ENCODE measurements at regions not wholly inside any gene's neighbourhood (a gene's known extent, or its start where the extent isn't known, plus 50 kb on each side); places are given as distances from the start of the nearest gene placed in this dataset.
"Not testable (repeated sequence)": the region's sequence is repeated elsewhere in the genome, so short reads cannot be mapped to it uniquely, and the experiment has no call there.

GRCh38 chr1:30000266-30000665 is 723.1 kb downstream of the MATN1 start:
- in situ Hi-C loops (cut with HindIII; ENCODE audit: low pct_unique_long_range_greater_than_20kb, low sequenced_read_pairs), result no loop called here
- no peak for TF ChIP-seq JUND (IDR thresholded peaks at IDR 0.05; ENCODE audit: low read depth)

DNA sequence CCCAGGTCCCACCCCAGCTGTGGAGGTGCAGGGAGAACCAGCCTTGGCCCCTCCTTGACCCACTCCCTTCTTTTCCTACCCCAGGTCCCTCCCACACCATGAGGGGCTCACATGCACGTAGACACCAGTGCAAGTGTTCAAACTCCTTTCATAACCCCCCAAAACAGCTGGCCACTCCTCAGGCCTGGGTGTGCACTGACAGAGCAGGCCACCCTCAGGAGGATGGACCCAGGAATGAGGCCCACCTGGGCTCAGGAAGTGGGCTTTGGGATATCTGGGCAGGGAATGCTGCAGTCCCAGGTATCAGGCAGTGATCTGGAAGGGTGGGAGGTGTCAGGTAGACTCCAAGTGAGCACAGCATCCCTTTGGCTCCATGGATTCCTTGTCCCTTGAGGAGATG is 723.8 kb downstream of the MATN1 start:
- in situ Hi-C loops (cut with HindIII; ENCODE audit: low pct_unique_long_range_greater_than_20kb, low sequenced_read_pairs), result no loop called here
- no peak for TF ChIP-seq JUND (IDR thresholded peaks at IDR 0.05; ENCODE audit: low read depth)
- DNase-seq (ENCODE audit: low read depth in 1 of 2, low spot score in 1 of 2), result no peak

More at GRCh38 chr1:30000266-30000665, 723.1 kb downstream of the MATN1 start:
- DNase-seq (ENCODE audit: low read depth in 1 of 2, low spot score in 1 of 2), result no peak

DNA sequence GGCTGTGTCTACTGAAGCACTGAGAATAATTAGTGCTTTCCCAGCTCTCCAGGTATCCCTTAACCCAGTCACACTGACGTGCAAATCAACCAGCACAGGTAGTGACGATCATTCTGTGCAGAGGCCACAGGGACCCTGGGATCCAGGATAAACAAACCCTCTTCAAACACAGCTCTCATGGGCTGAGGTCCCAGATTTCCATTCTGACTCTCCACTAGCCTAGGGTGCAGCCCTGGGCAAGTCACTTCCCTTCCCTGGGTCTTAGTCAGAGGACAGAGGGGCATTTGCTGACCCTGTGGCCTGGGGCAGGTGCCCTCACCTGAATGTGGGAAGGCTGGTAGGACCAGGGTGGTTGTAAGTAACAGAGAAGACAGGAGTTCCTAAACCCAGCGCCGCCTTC is 724.7 kb downstream of the MATN1 start:
- DNase-seq (ENCODE audit: low read depth in 1 of 2, low spot score in 1 of 2), result no peak
- in situ Hi-C loops (cut with HindIII; ENCODE audit: low pct_unique_long_range_greater_than_20kb, low sequenced_read_pairs), result no loop called here
- TF ChIP-seq JUND (IDR thresholded peaks at IDR 0.05; ENCODE audit: low read depth), result no peak

- in situ Hi-C loops (cut with HindIII; ENCODE audit: low pct_unique_long_range_greater_than_20kb, low sequenced_read_pairs); DNase-seq (ENCODE audit: low read depth in 1 of 2, low spot score in 1 of 2): not testable (repeated sequence)
Measured at GRCh38 chr1:29997818-29998217, 725.6 kb downstream of the MATN1 start.

DNA sequence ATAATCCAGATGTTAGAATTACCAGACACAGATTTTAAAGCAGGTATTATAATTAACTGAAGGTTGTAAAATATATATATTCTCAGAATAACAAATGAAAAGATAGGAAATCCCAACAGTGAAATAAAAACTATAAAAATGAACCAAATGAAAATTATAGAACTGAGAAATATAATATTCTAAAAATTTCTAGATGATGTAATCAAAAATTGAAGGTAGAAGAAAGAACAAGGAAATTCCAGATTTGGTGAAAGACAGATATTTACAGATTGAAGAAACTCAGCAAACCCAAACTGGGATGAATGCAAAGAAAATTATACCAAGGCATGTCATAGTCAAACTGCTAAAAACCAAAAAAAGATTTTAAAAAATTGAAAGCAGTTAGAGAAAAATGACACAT is 729.4 kb downstream of the MATN1 start:
- no peak for DNase-seq (ENCODE audit: low read depth in 1 of 2, low spot score in 1 of 2)
- no peak for TF ChIP-seq JUND (IDR thresholded peaks at IDR 0.05; ENCODE audit: low read depth)
- in situ Hi-C loops (cut with HindIII; ENCODE audit: low pct_unique_long_range_greater_than_20kb, low sequenced_read_pairs), result no loop called here

DNA sequence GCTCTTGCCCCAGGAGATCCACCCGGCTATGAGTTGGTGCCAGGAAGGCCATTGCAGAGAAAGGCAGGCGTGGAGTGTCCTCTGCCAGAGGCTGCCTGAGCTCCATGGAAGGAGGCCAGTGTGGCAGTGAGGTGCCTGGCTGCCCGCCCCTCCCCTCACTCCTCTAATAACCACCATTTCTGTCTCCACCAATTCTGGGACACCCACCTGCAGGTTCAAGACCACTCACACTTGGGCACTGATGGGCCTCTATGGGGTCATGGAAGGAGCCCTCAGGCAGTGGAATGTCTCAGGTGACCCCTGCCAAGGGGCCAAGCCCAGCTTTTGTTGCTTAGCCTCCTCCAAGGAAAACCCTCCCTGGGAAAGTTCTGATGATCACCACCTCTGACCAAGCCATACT is 731.6 kb downstream of the MATN1 start:
- no peak for TF ChIP-seq JUND (IDR thresholded peaks at IDR 0.05; ENCODE audit: low read depth)
- in situ Hi-C loops (cut with HindIII; ENCODE audit: low pct_unique_long_range_greater_than_20kb, low sequenced_read_pairs), result no loop called here
- DNase-seq (ENCODE audit: low read depth in 1 of 2, low spot score in 1 of 2), result no peak

- DNase-seq (ENCODE audit: low read depth in 1 of 2, low spot score in 1 of 2), result no peak
- no peak for TF ChIP-seq JUND (IDR thresholded peaks at IDR 0.05; ENCODE audit: low read depth)
- in situ Hi-C loops (cut with HindIII; ENCODE audit: low pct_unique_long_range_greater_than_20kb, low sequenced_read_pairs), result no loop called here
Measured at GRCh38 chr1:29991025-29991424, 732.4 kb downstream of the MATN1 start.

GRCh38 chr1:29990304-29990703 is 733.1 kb downstream of the MATN1 start:
- no peak for DNase-seq (ENCODE audit: low read depth in 1 of 2, low spot score in 1 of 2)
- in situ Hi-C loops (cut with HindIII; ENCODE audit: low pct_unique_long_range_greater_than_20kb, low sequenced_read_pairs), result no loop called here
- TF ChIP-seq JUND (IDR thresholded peaks at IDR 0.05; ENCODE audit: low read depth), result no peak

DNA sequence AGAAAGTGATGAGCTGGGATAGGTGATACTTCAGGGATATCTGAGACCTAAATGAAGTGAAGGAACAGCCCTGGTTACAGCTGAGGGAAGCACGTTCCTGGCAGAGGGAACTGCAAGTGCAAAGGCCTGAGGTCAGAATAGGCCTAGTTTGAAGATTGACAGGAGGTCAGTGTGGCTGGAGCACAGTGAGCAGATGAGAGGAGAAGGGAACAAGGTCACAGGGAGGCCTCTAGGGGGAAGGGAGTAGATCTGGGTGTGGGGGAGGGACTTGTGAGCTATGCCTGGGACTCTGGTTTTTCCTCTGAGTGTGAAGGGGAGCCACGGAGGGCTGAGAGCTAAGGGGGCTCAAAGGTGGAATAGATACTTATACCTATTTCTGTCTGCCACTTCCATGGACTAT is 736.4 kb downstream of the MATN1 start:
- in situ Hi-C loops (cut with HindIII; ENCODE audit: low pct_unique_long_range_greater_than_20kb, low sequenced_read_pairs), result no loop called here
- no peak for DNase-seq (ENCODE audit: low read depth in 1 of 2, low spot score in 1 of 2)
- TF ChIP-seq JUND (IDR thresholded peaks at IDR 0.05; ENCODE audit: low read depth), result no peak

DNA sequence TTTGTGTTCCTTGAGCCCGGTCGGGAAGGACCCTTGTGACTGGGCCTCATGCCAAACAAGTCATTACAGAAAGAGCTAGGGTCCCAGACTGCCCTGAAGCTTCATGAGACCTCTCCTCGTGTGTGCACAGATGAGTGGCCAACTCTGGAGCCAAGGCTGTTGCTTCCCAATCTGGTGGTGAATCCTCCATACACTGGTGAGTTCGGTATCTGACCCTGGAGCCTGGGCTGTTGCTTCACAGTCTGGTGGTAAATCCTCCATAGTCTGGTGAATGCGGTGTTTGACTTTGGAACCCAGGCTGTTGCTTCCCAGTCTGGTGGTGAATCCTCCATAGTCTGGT is 737.8 kb downstream of the MATN1 start:
- DNase-seq (ENCODE audit: low read depth in 1 of 2, low spot score in 1 of 2), result no peak
- TF ChIP-seq JUND (IDR thresholded peaks at IDR 0.05; ENCODE audit: low read depth), result no peak
- in situ Hi-C loops (cut with HindIII; ENCODE audit: low pct_unique_long_range_greater_than_20kb, low sequenced_read_pairs), result no loop called here

- no peak for DNase-seq (ENCODE audit: low read depth in 1 of 2, low spot score in 1 of 2)
- in situ Hi-C loops (cut with HindIII; ENCODE audit: low pct_unique_long_range_greater_than_20kb, low sequenced_read_pairs), result no loop called here
- TF ChIP-seq JUND (IDR thresholded peaks at IDR 0.05; ENCODE audit: low read depth), result no peak
Measured at GRCh38 chr1:29984862-29985605, 738.4 kb downstream of the MATN1 start.

- TF ChIP-seq JUND (IDR thresholded peaks at IDR 0.05; ENCODE audit: low read depth), result no peak
- no peak for DNase-seq (ENCODE audit: low read depth in 1 of 2, low spot score in 1 of 2)
- in situ Hi-C loops (cut with HindIII; ENCODE audit: low pct_unique_long_range_greater_than_20kb, low sequenced_read_pairs), result no loop called here
Measured at GRCh38 chr1:29984166-29984861, 739.1 kb downstream of the MATN1 start.

DNA sequence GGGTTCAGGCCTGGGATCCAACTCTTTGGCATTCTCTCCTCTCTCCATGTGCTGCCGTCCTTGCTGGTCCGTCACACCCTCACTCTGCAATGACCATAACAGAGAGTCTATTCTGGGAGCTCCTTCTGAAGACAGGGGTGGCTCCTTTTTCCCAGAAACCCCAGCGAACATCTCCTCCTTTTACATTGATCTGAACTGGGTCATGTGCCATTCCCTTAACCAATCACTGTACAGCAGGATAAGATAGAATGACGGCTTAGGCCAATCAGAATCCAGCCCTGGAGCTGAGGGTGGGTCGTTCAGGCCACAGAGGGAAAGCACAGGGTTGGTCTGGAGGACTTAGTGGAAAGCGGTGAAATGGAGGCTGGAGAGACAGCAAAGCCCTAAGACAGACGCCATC is 740.1 kb downstream of the MATN1 start:
- no peak for DNase-seq (ENCODE audit: low read depth in 1 of 2, low spot score in 1 of 2)
- in situ Hi-C loops (cut with HindIII; ENCODE audit: low pct_unique_long_range_greater_than_20kb, low sequenced_read_pairs), result no loop called here
- no peak for TF ChIP-seq JUND (IDR thresholded peaks at IDR 0.05; ENCODE audit: low read depth)

All from T47D (cell line).